Stromal cell of bone marrow (primary cell): ENCODE measurements at regions not wholly inside any gene's neighbourhood (a gene's known extent, or its start where the extent isn't known, plus 50 kb on each side); places are given as distances from the start of the nearest gene placed in this dataset.

Experiments used
- DNase-seq: peaks from one replicate; pipeline ENCODE4 v3.0.0-alpha.2; 2012; ENCODE audit warnings: low read depth

DNA sequence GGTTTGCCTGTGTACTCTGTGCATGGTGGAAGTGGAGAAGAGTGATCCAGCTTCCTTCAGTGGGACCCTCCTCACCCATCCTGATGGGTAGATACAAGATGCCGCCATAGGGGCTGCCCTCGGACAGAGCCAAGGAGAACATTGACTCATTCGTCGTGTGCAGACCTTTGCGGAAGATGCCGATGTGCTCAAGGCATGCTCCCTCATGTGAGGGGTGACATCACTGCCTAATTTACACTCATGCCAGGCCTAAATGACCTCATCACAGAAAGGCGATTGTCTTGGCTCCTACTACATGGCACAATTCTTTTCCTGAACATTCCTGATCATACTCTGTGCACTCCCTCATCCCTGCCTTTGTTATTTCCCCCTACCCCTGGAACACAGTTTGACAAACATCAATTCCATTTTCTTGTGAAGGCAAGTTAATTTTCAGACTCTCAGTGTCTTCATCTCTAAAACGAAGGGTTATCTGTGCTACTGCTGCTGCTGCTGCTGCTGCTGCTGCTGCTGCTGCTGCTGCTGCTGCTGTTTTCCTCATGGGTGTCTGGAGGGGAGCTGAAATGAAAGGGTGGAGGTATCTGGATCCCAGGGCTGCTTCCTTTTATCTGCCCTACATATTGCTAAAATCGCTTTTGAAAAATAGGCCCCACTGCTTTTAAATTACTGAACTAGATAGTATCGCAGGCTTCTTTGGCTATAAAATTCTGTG, 146.5 kb upstream of the ARGLU1 start:
- no peak for DNase-seq

GRCh38 chr13:106712381-106712780, 144.4 kb upstream of the ARGLU1 start:
- no peak for DNase-seq

GRCh38 chr13:106710266-106710665, 142.3 kb upstream of the ARGLU1 start:
- no peak for DNase-seq

- DNase-seq = no peak
These were observed 141.6 kb upstream of the ARGLU1 start for GRCh38 chr13:106709522-106709921.

DNA sequence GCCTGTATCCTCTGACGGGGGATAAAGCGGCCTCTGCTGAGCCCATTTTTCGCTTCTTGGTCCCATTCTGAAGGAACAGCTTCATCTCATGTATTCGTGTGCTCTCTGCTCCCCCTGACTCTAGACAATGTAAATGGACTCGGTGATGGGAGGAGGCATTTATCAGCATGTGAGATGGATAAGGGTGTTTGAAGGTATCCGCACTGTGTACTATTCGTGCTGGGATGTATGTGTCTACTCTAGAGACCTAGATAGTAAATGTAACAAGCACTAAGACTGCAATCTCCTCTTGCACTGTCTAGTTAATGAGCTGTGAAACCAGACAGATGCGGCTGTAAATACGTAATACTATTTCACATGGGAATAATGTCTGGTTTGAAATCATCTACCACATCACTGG, 134.6 kb upstream of the ARGLU1 start:
- DNase-seq = no peak

DNA sequence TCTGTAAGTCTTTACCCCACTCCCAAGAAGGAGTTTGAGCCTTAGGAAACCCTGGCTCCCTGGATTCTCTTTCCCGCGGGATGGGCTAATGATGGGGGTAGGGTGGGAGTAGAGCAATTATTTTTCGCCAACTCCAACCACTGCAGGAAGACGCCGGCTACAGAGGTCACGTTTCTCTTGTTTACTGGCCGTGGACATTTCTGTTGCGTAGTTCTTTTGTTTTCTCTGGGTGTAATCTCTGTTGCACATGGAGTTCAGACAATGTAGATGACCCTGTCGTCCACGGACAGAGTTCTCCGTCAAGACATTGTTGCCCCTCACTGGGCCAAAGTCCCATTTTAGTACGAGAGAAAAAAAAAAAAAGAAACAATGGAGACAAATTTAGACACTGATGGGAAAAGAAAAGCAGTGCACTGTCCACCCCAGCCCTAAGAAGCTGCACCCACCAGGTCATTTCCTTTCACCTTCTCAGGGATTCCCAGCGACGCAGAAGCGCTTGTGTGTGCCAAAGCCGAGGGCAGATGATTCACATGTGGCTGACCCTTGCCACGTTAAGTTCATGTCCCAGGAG, 133.9 kb upstream of the ARGLU1 start:
- no peak for DNase-seq

- DNase-seq = no peak
These were observed 132.5 kb upstream of the ARGLU1 start for GRCh38 chr13:106700439-106700838.

DNA sequence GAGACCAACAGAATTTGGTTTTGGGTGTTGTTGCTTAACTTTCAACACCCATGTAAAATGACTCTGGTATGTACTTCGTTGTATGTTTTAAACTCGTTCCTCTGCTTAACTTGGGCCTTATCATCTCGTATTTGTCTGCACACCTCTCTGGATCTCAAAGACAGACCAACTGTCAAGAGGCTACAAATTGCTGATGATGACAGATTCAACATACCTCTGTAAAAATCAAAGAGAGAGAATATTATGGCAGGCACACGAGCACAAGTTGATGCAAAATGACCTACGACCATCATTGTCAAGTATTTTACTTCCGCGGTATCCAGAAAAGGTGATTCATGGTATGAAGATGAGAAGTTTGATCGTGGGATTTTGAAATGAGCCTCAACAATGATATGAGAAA, 132.1 kb upstream of the ARGLU1 start:
- no peak for DNase-seq

- no peak for DNase-seq
These were observed 131.4 kb upstream of the ARGLU1 start for GRCh38 chr13:106699311-106699710.

DNA sequence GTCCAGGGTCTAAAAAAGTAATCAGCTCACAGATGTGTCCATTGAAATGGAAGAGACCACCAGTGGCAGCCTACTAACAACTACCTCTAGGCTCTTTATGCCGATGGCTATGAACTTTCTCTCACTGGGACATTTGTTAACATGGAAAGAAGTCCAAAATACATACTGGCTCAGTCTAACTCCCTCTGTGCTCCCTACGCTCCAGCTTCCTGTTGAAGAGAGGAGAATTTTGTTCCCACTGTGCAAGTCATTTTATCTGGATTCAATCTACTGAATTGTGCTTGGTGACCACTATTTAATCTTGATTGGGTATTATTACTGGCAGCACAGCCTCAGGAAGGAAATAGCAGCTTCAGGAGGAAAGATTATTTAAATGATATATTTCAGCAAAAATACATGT, 128.8 kb upstream of the ARGLU1 start:
- no peak for DNase-seq

GRCh38 chr13:106696140-106696539, 128.2 kb upstream of the ARGLU1 start:
- DNase-seq = no peak

GRCh38 chr13:106695139-106695538, 127.2 kb upstream of the ARGLU1 start:
- DNase-seq = no peak

DNA sequence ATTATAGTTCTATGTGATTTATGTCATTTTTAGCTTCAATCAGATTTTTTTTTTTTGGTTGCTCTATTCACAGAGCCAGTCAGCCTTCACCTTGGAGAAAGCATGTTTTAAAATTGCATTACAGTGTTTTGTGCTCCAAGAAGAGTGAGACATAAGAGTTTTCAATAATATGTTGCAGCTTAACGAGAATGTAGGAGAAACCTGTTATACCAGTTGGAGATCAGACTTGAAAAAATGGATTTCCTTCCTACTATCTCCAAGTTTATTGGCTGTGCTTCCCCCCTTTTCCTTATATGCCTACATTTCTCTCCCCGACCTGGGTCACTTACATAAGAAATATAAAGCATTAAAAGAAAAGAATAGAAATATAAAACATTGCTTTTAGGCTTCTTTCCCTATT, 123.9 kb upstream of the ARGLU1 start:
- DNase-seq = no peak

GRCh38 chr13:106691341-106691740, 123.4 kb upstream of the ARGLU1 start:
- no peak for DNase-seq

GRCh38 chr13:106690779-106691178, 122.8 kb upstream of the ARGLU1 start:
- DNase-seq = no peak

- no peak for DNase-seq
These were observed 122.0 kb upstream of the ARGLU1 start for GRCh38 chr13:106689906-106690305.

- no peak for DNase-seq
These were observed 121.0 kb upstream of the ARGLU1 start for GRCh38 chr13:106688940-106689339.

DNA sequence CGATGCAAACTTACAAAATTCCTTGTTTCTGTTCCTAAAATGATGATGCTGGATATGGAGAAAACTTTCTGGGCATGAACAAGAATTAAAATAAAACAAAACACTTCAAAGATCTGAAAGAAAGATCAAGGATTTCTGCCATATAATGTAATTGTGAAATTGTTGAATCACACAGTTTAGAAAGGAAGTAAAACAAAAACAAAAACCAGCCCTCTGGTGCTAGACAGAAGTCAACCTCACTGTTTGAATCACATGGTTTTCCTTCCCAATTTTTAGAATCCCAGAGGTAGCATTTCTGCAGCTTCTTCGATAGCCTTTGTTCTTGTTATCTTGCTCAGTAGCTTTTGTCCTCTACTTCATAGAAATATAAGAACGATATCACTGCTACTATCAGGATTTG, 118.2 kb upstream of the ARGLU1 start:
- DNase-seq = no peak

- no peak for DNase-seq
These were observed 117.2 kb upstream of the ARGLU1 start for GRCh38 chr13:106685143-106685542.

DNA sequence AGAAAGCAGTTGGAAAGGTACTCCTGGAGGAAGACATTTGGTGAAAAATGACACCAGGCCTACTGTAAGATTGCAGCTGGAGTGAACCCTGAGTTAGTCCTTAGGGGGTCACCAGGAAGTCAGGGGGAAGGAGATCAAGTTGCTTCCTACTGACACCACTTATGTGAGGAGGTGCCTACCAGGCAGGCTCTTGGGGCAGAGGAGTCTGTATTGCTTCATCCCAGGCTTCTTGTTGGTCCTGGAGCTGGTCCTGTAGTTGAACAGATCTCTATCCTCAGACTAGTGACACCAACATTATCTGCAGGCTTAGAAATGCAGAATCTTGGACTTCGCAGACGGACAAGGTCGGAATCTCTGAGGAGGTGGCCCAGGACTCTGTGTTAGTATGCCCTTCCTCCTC, 116.0 kb upstream of the ARGLU1 start:
- no peak for DNase-seq

- no peak for DNase-seq
These were observed 115.2 kb upstream of the ARGLU1 start for GRCh38 chr13:106683179-106683578.

GRCh38 chr13:106681997-106682396, 114.1 kb upstream of the ARGLU1 start:
- DNase-seq = no peak

DNA sequence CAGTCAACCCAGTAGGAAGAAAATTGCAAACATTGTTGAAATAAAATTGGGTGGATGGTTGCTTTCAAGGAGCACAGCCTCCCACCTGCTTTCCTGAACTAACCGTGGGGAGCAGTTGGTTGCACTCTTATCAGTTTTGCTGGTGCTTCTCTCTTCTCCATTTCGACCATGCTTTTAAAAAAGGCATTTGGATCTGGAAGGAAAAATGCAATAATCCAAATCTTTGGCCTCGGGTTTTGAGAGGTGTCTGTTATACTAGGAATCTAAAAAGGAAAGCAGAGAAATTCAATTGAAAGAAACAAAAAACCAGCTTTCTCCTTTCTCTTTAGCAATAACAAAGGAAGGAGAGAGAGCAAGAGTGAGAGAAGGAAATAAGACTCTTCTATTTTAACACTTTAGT, 113.6 kb upstream of the ARGLU1 start:
- no peak for DNase-seq

DNA sequence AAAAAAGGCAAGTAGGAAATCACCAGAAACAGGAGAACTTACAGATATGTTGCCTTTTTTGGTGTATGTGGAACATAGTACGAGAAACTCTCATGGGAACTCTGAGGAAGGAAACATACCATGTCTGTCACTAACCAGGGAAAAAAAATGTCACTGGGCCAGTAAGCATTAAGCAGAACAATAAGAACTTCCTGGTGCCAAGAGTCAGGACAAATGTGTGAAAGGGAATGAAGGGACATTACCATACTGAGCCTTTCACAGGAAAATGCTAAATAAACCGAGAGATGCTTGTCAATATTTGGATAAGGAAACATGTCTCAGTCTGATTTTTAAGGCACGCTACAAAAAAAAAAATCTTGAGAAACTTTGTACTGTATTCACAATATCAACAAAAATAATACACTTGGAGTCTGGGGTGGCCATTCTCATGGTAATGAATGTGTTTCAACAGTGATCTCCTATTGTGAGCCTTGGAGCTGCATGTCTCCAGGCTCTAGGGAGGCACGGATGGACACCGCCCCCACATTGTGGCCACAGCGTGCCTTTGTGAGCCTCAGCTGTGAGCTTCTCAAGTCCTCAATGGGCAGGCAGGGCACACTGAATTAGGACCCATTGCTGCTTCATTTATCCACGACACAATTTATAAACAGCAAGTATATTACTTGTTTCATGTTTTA, 113.0 kb upstream of the ARGLU1 start:
- no peak for DNase-seq
